GM12878 (cell line): ENCODE measurements at regions not wholly inside any gene's neighbourhood (a gene's known extent, or its start where the extent isn't known, plus 50 kb on each side); places are given as distances from the start of the nearest gene placed in this dataset.

ENCODE experiments used
- ATAC-seq: fragments of 200-7000 bp; cut with Tn5 transposase; 3 replicates; pipeline ENCODE4 v1.9.1; 2020; ENCODE audit warnings: mild to moderate bottlenecking, moderate library complexity
- BruUV-seq: library from RNA; stranded (reverse); fragments of 400-500 nt; replicated peaks from 2 replicates; lab custom pipeline; 2021; lab: Mats Ljungman, UMichigan
- CTCF ChIA-PET: fragments of 300-600 bp; sonication (Branson Sonifier 250); formaldehyde crosslinking; extraction: SDS; loops from one replicate; lab custom pipeline; 2021; ENCODE audit warnings: inconsistent platforms; lab: Yijun Ruan, JAX
- POLR2A ChIA-PET: fragments of 350-600 bp; formaldehyde crosslinking; extraction: SDS; loops from one replicate; lab custom pipeline; 2021; ENCODE audit warnings: inconsistent platforms; lab: Charles Lee
- RAD21 ChIA-PET: fragments of 300-600 bp; sonication (Branson Sonifier 250); formaldehyde crosslinking; loops from one replicate; lab custom pipeline; 2023; ENCODE audit warnings: antibody characterized with exemption; ENCODE audit not compliant: unreplicated experiment; lab: Charles Lee
- SMC1A ChIA-PET: fragments of 300-600 bp; sonication (Branson Sonifier 250); formaldehyde crosslinking; loops from one replicate; lab custom pipeline; 2023; ENCODE audit not compliant: unreplicated experiment, uncharacterized antibody; lab: Charles Lee
- DNase-seq: peaks from one replicate; pipeline ENCODE4 v3.0.0-alpha.2; 2011; ENCODE audit warnings: low read depth, low spot score
- FAIRE-seq: peaks from 3 replicates; lab custom pipeline; 2011; peaks lifted over from hg19 to GRCh38; lab: Jason Lieb, UNC
- H2AFZ ChIP-seq: 2 replicates; pipeline ENCODE4 v1.6.0; 2011; ENCODE audit warnings: low read depth, low read length, control low read depth; ENCODE audit not compliant: control insufficient read depth
- H3K27ac ChIP-seq: 2 replicates; pipeline ENCODE4 v1.5.1; 2011; ENCODE audit warnings: control low read depth; ENCODE audit not compliant: control insufficient read depth, insufficient read depth
- H3K27me3 ChIP-seq, 2 experiments: replicated peaks in 1 of 2; 2 replicates each; pipeline versions ENCODE4 v1.6.0 to v1.6.1; 2011; ENCODE audit warnings: low read length in 1 of 2; ENCODE audit not compliant: control insufficient read depth in 2 of 2, insufficient read depth in 2 of 2
- H3K36me3 ChIP-seq, 2 experiments: 2 replicates each; pipeline ENCODE4 v1.5.1; 2011; ENCODE audit warnings: low read length in 1 of 2; ENCODE audit not compliant: control insufficient read depth in 2 of 2, insufficient read depth in 2 of 2
- H3K4me1 ChIP-seq: 2 replicates; pipeline ENCODE4 v1.6.1; 2011; ENCODE audit warnings: mild to moderate bottlenecking, low read length, moderate library complexity, mixed read lengths; ENCODE audit not compliant: control insufficient read depth, insufficient read depth
- H3K4me2 ChIP-seq: 2 replicates; pipeline ENCODE4 v1.6.0; 2011; ENCODE audit warnings: control low read depth; ENCODE audit not compliant: control insufficient read depth, insufficient read depth
- H3K4me3 ChIP-seq: fragments of 200-600 bp; sonication (generic); 2 replicates; pipeline ENCODE4 v1.5.1; 2016
- H3K79me2 ChIP-seq: 2 replicates; pipeline ENCODE4 v1.6.0; 2011; ENCODE audit warnings: low read length; ENCODE audit not compliant: control insufficient read depth, insufficient read depth
- H3K9ac ChIP-seq: 2 replicates; pipeline ENCODE4 v1.8.0; 2011; ENCODE audit warnings: low read length, control low read depth, mixed read lengths; ENCODE audit not compliant: control insufficient read depth, insufficient read depth
- H3K9me3 ChIP-seq: replicated peaks from 3 replicates; pipeline ENCODE4 v1.5.1; 2011; ENCODE audit warnings: mild to moderate bottlenecking, low read length; ENCODE audit not compliant: control insufficient read depth, insufficient read depth
- H4K20me1 ChIP-seq: 2 replicates; pipeline ENCODE4 v1.6.0; 2011; ENCODE audit not compliant: control insufficient read depth, insufficient read depth
- KLF5 ChIP-seq: fragments of 450-650 bp; IDR thresholded peaks from 2 replicates; pipeline ENCODE4 v1.6.1; 2014; ENCODE audit warnings: mild to moderate bottlenecking; ENCODE audit not compliant: partially characterized antibody
- MEF2B ChIP-seq: fragments of 450-650 bp; IDR thresholded peaks from 2 replicates; pipeline ENCODE4 v1.6.1; 2018; ENCODE audit warnings: mild to moderate bottlenecking, moderate library complexity; ENCODE audit not compliant: partially characterized antibody, poor library complexity, severe bottlenecking
- NR2C1 ChIP-seq: fragments of 450-650 bp; IDR thresholded peaks from 2 replicates; pipeline ENCODE4 v1.6.1; 2017; ENCODE audit warnings: antibody characterized with exemption, mild to moderate bottlenecking, moderate library complexity
- POU2F2 ChIP-seq: IDR thresholded peaks from 3 replicates; pipeline ENCODE4 v1.6.1; 2011; ENCODE audit warnings: low read depth, mild to moderate bottlenecking, low read length, borderline replicate concordance
- RELA ChIP-seq: fragments of 450-650 bp; IDR thresholded peaks from 2 replicates; pipeline ENCODE4 v1.8.0; 2014; ENCODE audit warnings: borderline replicate concordance; ENCODE audit not compliant: partially characterized antibody
- SPI1 ChIP-seq: IDR thresholded peaks from 2 replicates; pipeline ENCODE4 v1.6.1; 2011; ENCODE audit warnings: low read depth, mild to moderate bottlenecking, low read length, moderate library complexity, borderline replicate concordance; ENCODE audit not compliant: insufficient read depth
- SREBF1 ChIP-seq: IDR thresholded peaks from 2 replicates; pipeline ENCODE4 v1.6.1; 2012; ENCODE audit warnings: mild to moderate bottlenecking, low read length
- ZNF207 ChIP-seq: fragments of 450-650 bp; IDR thresholded peaks from 2 replicates; pipeline ENCODE4 v1.6.1; 2014; ENCODE audit warnings: antibody characterized with exemption, mild to moderate bottlenecking, borderline replicate concordance
- WGBS: methylation state at CpG from one replicate; pipeline ENCODE4 v1.1.6; 2016; ENCODE audit warnings: low lambda C conversion rate; ENCODE audit not compliant: insufficient replicate concordance, insufficient coverage; ENCODE audit errors: missing lambda C conversion rate; 5-methylcytosine and 5-hydroxymethylcytosine counted together
- in situ Hi-C: fragments of 300-500 bp; cut with MboI; formaldehyde crosslinking; loops from 9 replicates; pipeline ENCODE4 v1.14.3; 2018; ENCODE audit warnings: mixed read lengths
- intact Hi-C: fragments of 100-400 bp; cut with micrococcal nuclease; formaldehyde crosslinking; loops from one replicate; pipeline ENCODE4 v1.14.2; 2022; ENCODE audit not compliant: unreplicated experiment
- TF ChIP-seq, protein P1 (sequence below): fragments of 450-650 bp; IDR thresholded peaks from 2 replicates; pipeline ENCODE4 v1.6.1; 2017; ENCODE audit warnings: borderline replicate concordance
- TF ChIP-seq, protein P2 (sequence below): IDR thresholded peaks from 2 replicates; pipeline ENCODE4 v1.6.1; 2012; ENCODE audit warnings: mild to moderate bottlenecking, low read depth, low read length

DNA sequence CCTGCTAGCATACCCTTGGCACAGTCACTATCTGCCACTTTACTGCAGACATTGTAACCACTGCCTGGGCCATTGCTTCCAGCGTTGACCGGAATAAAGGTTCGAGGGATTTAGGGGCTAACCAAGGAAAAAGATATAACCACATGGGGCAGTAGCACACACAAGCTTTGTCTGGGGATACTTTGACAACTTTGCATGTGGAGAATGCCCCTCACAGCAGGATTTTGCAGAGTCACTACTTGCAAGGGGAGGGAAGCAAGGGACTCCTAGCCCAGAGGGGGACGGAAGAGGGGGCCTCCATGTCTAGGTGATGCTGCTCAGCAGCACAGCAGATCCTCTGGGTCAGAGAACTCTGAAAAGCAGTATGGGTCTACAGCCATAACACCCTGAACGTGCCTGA lies 138.7 kb downstream of the SPP2 start:
- Histone ChIP-seq H3K27ac (no peak overlapping the region), H3K36me3 (no peaks in the 10 kb centered on the region), H3K9ac (no peak overlapping the region), H3K4me1 (no peaks in the 10 kb centered on the region), H3K4me2 (no peak overlapping the region), H3K9me3 (no peaks in the 10 kb centered on the region), H3K27me3 (no peaks in the 10 kb centered on the region), H3K4me3 (no peak overlapping the region), H4K20me1 (no peaks in the 10 kb centered on the region), H3K79me2 (no peaks in the 10 kb centered on the region), H2AFZ (no peak overlapping the region)
- ChIA-PET SMC1A (interaction anchor here (0.6 kb wide), 1 partner anchor 329 kb away, joined by 3 read pairs; no protein-coding TSS in a partner anchor), RAD21 (no interaction called here), CTCF (no interaction called here), POLR2A (no interaction called here)
- intact Hi-C loops (no loop called here), in situ Hi-C loops (no loop called here)
- no peak for DNase-seq
- TF ChIP-seq KLF5 (no peak), ZNF207 (no peak), NR2C1 (no peak), SPI1 (no peak), MEF2B (no peak), SREBF1 (no peak), RELA (no peak), POU2F2 (no peak)
- TF ChIP-seq, protein P1, sequence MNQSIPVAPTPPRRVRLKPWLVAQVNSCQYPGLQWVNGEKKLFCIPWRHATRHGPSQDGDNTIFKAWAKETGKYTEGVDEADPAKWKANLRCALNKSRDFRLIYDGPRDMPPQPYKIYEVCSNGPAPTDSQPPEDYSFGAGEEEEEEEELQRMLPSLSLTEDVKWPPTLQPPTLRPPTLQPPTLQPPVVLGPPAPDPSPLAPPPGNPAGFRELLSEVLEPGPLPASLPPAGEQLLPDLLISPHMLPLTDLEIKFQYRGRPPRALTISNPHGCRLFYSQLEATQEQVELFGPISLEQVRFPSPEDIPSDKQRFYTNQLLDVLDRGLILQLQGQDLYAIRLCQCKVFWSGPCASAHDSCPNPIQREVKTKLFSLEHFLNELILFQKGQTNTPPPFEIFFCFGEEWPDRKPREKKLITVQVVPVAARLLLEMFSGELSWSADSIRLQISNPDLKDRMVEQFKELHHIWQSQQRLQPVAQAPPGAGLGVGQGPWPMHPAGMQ: no peak
- TF ChIP-seq, protein P2, sequence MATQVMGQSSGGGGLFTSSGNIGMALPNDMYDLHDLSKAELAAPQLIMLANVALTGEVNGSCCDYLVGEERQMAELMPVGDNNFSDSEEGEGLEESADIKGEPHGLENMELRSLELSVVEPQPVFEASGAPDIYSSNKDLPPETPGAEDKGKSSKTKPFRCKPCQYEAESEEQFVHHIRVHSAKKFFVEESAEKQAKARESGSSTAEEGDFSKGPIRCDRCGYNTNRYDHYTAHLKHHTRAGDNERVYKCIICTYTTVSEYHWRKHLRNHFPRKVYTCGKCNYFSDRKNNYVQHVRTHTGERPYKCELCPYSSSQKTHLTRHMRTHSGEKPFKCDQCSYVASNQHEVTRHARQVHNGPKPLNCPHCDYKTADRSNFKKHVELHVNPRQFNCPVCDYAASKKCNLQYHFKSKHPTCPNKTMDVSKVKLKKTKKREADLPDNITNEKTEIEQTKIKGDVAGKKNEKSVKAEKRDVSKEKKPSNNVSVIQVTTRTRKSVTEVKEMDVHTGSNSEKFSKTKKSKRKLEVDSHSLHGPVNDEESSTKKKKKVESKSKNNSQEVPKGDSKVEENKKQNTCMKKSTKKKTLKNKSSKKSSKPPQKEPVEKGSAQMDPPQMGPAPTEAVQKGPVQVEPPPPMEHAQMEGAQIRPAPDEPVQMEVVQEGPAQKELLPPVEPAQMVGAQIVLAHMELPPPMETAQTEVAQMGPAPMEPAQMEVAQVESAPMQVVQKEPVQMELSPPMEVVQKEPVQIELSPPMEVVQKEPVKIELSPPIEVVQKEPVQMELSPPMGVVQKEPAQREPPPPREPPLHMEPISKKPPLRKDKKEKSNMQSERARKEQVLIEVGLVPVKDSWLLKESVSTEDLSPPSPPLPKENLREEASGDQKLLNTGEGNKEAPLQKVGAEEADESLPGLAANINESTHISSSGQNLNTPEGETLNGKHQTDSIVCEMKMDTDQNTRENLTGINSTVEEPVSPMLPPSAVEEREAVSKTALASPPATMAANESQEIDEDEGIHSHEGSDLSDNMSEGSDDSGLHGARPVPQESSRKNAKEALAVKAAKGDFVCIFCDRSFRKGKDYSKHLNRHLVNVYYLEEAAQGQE: no peak
- ATAC-seq: no peak
- no TSS peak for BruUV-seq
- FAIRE-seq: no peak
- WGBS: 40% methylated on average over 5 of the region's 5 CpGs
